GM12878 (cell line): ENCODE measurements at regions not wholly inside any gene's neighbourhood (a gene's known extent, or its start where the extent isn't known, plus 50 kb on each side); places are given as distances from the start of the nearest gene placed in this dataset.

Experiments used
- ATAC-seq: fragments of 200-7000 bp; cut with Tn5 transposase; 3 replicates; pipeline ENCODE4 v1.9.1; 2020; ENCODE audit warnings: mild to moderate bottlenecking, moderate library complexity
- BruUV-seq: library from RNA; stranded (reverse); fragments of 400-500 nt; replicated peaks from 2 replicates; lab custom pipeline; 2021; lab: Mats Ljungman, UMichigan
- CTCF ChIA-PET: fragments of 300-600 bp; sonication (Branson Sonifier 250); formaldehyde crosslinking; extraction: SDS; loops from one replicate; lab custom pipeline; 2021; ENCODE audit warnings: inconsistent platforms; lab: Yijun Ruan, JAX
- POLR2A ChIA-PET: fragments of 350-600 bp; formaldehyde crosslinking; extraction: SDS; loops from one replicate; lab custom pipeline; 2021; ENCODE audit warnings: inconsistent platforms; lab: Charles Lee
- RAD21 ChIA-PET: fragments of 300-600 bp; sonication (Branson Sonifier 250); formaldehyde crosslinking; loops from one replicate; lab custom pipeline; 2023; ENCODE audit warnings: antibody characterized with exemption; ENCODE audit not compliant: unreplicated experiment; lab: Charles Lee
- SMC1A ChIA-PET: fragments of 300-600 bp; sonication (Branson Sonifier 250); formaldehyde crosslinking; loops from one replicate; lab custom pipeline; 2023; ENCODE audit not compliant: unreplicated experiment, uncharacterized antibody; lab: Charles Lee
- DNase-seq: peaks from one replicate; pipeline ENCODE4 v3.0.0-alpha.2; 2011; ENCODE audit warnings: low read depth, low spot score
- FAIRE-seq: peaks from 3 replicates; lab custom pipeline; 2011; peaks lifted over from hg19 to GRCh38; lab: Jason Lieb, UNC
- H2AFZ ChIP-seq: 2 replicates; pipeline ENCODE4 v1.6.0; 2011; ENCODE audit warnings: low read depth, low read length, control low read depth; ENCODE audit not compliant: control insufficient read depth
- H3K27ac ChIP-seq: 2 replicates; pipeline ENCODE4 v1.5.1; 2011; ENCODE audit warnings: control low read depth; ENCODE audit not compliant: control insufficient read depth, insufficient read depth
- H3K27me3 ChIP-seq, 2 experiments: replicated peaks in 1 of 2; 2 replicates each; pipeline versions ENCODE4 v1.6.0 to v1.6.1; 2011; ENCODE audit warnings: low read length in 1 of 2; ENCODE audit not compliant: control insufficient read depth in 2 of 2, insufficient read depth in 2 of 2
- H3K36me3 ChIP-seq, 2 experiments: 2 replicates each; pipeline ENCODE4 v1.5.1; 2011; ENCODE audit warnings: low read length in 1 of 2; ENCODE audit not compliant: control insufficient read depth in 2 of 2, insufficient read depth in 2 of 2
- H3K4me1 ChIP-seq: 2 replicates; pipeline ENCODE4 v1.6.1; 2011; ENCODE audit warnings: mild to moderate bottlenecking, low read length, moderate library complexity, mixed read lengths; ENCODE audit not compliant: control insufficient read depth, insufficient read depth
- H3K4me2 ChIP-seq: 2 replicates; pipeline ENCODE4 v1.6.0; 2011; ENCODE audit warnings: control low read depth; ENCODE audit not compliant: control insufficient read depth, insufficient read depth
- H3K4me3 ChIP-seq: fragments of 200-600 bp; sonication (generic); 2 replicates; pipeline ENCODE4 v1.5.1; 2016
- H3K79me2 ChIP-seq: 2 replicates; pipeline ENCODE4 v1.6.0; 2011; ENCODE audit warnings: low read length; ENCODE audit not compliant: control insufficient read depth, insufficient read depth
- H3K9ac ChIP-seq: 2 replicates; pipeline ENCODE4 v1.8.0; 2011; ENCODE audit warnings: low read length, control low read depth, mixed read lengths; ENCODE audit not compliant: control insufficient read depth, insufficient read depth
- H3K9me3 ChIP-seq: replicated peaks from 3 replicates; pipeline ENCODE4 v1.5.1; 2011; ENCODE audit warnings: mild to moderate bottlenecking, low read length; ENCODE audit not compliant: control insufficient read depth, insufficient read depth
- H4K20me1 ChIP-seq: 2 replicates; pipeline ENCODE4 v1.6.0; 2011; ENCODE audit not compliant: control insufficient read depth, insufficient read depth
- CHD1 ChIP-seq: IDR thresholded peaks from 2 replicates; pipeline ENCODE4 v1.6.1; 2012; ENCODE audit warnings: low read depth, low read length, improper control_type of control experiment
- CHD2 ChIP-seq: IDR thresholded peaks from 2 replicates; pipeline ENCODE4 v1.6.1; 2011; ENCODE audit warnings: low read depth, low read length, improper control_type of control experiment, borderline replicate concordance
- HDAC6 ChIP-seq: fragments of 200-600 bp; sonication (generic); IDR thresholded peaks from one replicate; pipeline ENCODE4 v1.8.0; 2017; ENCODE audit warnings: antibody characterized with exemption; ENCODE audit not compliant: unreplicated experiment
- IKZF2 ChIP-seq, 2 experiments: fragments of 450-650 bp; IDR thresholded peaks; 2 replicates each; pipeline ENCODE4 v1.6.1; 2017; ENCODE audit warnings: mild to moderate bottlenecking in 2 of 2, moderate library complexity in 2 of 2
- KLF5 ChIP-seq: fragments of 450-650 bp; IDR thresholded peaks from 2 replicates; pipeline ENCODE4 v1.6.1; 2014; ENCODE audit warnings: mild to moderate bottlenecking; ENCODE audit not compliant: partially characterized antibody
- MYB ChIP-seq: fragments of 150-350 bp; IDR thresholded peaks from 2 replicates; pipeline ENCODE4 v1.6.1; 2014; ENCODE audit warnings: mild to moderate bottlenecking, low read depth, low read length, borderline replicate concordance
- NFIC ChIP-seq: IDR thresholded peaks from 2 replicates; pipeline ENCODE4 v1.6.1; 2012; ENCODE audit warnings: low read depth, mild to moderate bottlenecking, inconsistent platforms, low read length, moderate library complexity
- SPI1 ChIP-seq: IDR thresholded peaks from 2 replicates; pipeline ENCODE4 v1.6.1; 2011; ENCODE audit warnings: low read depth, mild to moderate bottlenecking, low read length, moderate library complexity, borderline replicate concordance; ENCODE audit not compliant: insufficient read depth
- STAT1 ChIP-seq: fragments of 450-650 bp; conservative IDR thresholded peaks from 2 replicates; pipeline ENCODE4 v1.6.1; 2014; ENCODE audit warnings: antibody characterized with exemption, mild to moderate bottlenecking
- WGBS: methylation state at CpG from one replicate; pipeline ENCODE4 v1.1.6; 2016; ENCODE audit warnings: low lambda C conversion rate; ENCODE audit not compliant: insufficient replicate concordance, insufficient coverage; ENCODE audit errors: missing lambda C conversion rate; 5-methylcytosine and 5-hydroxymethylcytosine counted together
- in situ Hi-C: fragments of 300-500 bp; cut with MboI; formaldehyde crosslinking; loops from 9 replicates; pipeline ENCODE4 v1.14.3; 2018; ENCODE audit warnings: mixed read lengths
- intact Hi-C: fragments of 100-400 bp; cut with micrococcal nuclease; formaldehyde crosslinking; loops from one replicate; pipeline ENCODE4 v1.14.2; 2022; ENCODE audit not compliant: unreplicated experiment

DNA sequence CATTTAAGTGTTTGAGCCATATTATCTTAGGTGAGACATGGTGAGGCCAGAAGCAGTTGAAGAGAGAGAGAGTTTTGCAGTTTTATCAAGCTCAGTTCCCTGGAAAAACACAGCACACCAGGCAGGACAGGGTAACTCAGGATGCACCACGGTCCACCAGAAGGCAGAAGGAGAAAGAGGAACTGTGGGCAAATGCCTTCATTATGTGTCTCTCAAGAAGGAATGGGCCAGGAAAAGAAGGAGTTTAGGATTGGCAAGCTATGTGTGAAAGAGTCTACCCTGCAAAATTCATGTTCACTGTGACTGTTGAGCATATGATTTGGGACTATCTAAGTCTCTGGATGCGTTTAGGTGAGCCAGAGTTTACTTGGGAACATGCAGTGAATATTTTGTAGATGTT lies 934.5 kb upstream of the MIR17HG start (continued):
- no peak for TF ChIP-seq MYB
- TF ChIP-seq KLF5 = no peak
- TF ChIP-seq STAT1 = no peak
- no peak for TF ChIP-seq NFIC
- no peak for TF ChIP-seq IKZF2 (IDR thresholded peaks at IDR 0.05)
- no peak for TF ChIP-seq CHD1
- TF ChIP-seq HDAC6 = no peak
- TF ChIP-seq, all 136 proteins: peak for 0

DNA sequence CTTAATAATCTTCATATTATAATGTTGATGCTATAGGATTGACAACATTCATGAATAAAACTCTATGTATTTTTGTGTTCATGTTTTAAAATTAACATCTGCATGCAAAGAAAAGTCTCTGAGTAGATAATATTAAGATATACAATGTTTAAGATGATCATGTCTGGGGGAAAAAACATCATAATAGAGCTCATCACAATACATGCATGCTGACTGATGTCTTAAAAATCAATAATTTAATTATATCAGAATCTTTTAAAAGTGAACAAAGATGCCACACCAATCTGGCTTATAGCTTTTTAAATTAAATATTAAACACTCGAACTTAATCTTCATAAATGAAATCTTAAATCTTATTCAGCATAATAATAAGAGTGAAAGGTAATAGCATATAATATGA lies 933.9 kb upstream of the MIR17HG start:
- Histone ChIP-seq H3K27me3 (no peaks in the 10 kb centered on the region; a peak in 1 of 4 replicates), H3K79me2 (no peaks in the 10 kb centered on the region), H2AFZ (no peak overlapping the region), H3K9me3 (no peaks in the 10 kb centered on the region), H3K9ac (no peak overlapping the region), H3K36me3 (no peaks in the 10 kb centered on the region), H3K4me2 (no peak overlapping the region), H3K4me3 (no peak overlapping the region), H4K20me1 (no peaks in the 10 kb centered on the region), H3K27ac (no peak overlapping the region), H3K4me1 (no peaks in the 10 kb centered on the region)
- ATAC-seq = no peak
- POLR2A ChIA-PET = no interaction called here
- TF ChIP-seq CHD2 (no peak), KLF5 (no peak), SPI1 (no peak)
- WGBS = 0% methylated on average over 1 of the region's 1 CpG
- CTCF ChIA-PET = interaction anchor here (0.9 kb wide), 1 partner anchor 13 kb away, joined by 3 read pairs; no protein-coding TSS in a partner anchor
- in situ Hi-C loops = no loop called here
- RAD21 ChIA-PET = no interaction called here
- intact Hi-C loops = no loop called here
- FAIRE-seq = no peak
- DNase-seq = no peak
- no TSS peak for BruUV-seq
- SMC1A ChIA-PET = interaction anchor here (0.7 to 1.0 kb wide), 2 partner anchors 11 to 20 kb away, joined by 3 read pairs; no protein-coding TSS in a partner anchor
